HEK293 (cell line): ENCODE measurements at regions not wholly inside any gene's neighbourhood (a gene's known extent, or its start where the extent isn't known, plus 50 kb on each side); places are given as distances from the start of the nearest gene placed in this dataset.

Experiments used
- CTCF ChIA-PET: fragments of 350-600 bp; formaldehyde crosslinking; extraction: SDS; loops from one replicate; lab custom pipeline; 2021; ENCODE audit warnings: antibody characterized with exemption; lab: Yijun Ruan, JAX
- POLR2A ChIA-PET: fragments of 300-600 bp; formaldehyde crosslinking; extraction: SDS; loops from one replicate; lab custom pipeline; 2020; ENCODE audit warnings: antibody characterized with exemption, inconsistent platforms; lab: Yijun Ruan, JAX
- H3K27ac ChIP-seq: fragments of 200-500 bp; sonication (Bioruptor generic); 2 replicates; pipeline ENCODE4 v1.5.1; 2014; ENCODE audit warnings: low read depth, low read length, control low read depth, inconsistent platforms; ENCODE audit errors: extremely low read depth
- H3K36me3 ChIP-seq, 2 experiments: fragments of 200-500 bp in 1 of 2; sonication (Bioruptor generic) in 1 of 2; 1 replicate in 1 of 2; 2 replicates in 1 of 2; pipeline ENCODE4 v1.5.1; 2014 to 2017; ENCODE audit warnings: inconsistent platforms in 2 of 2, low read length in 2 of 2; ENCODE audit not compliant: control insufficient read depth in 2 of 2, insufficient read depth in 1 of 2
- H3K4me1 ChIP-seq: fragments of 200-500 bp; sonication (Bioruptor generic); 2 replicates; pipeline ENCODE4 v1.5.1; 2014; ENCODE audit warnings: mild to moderate bottlenecking, low read length, inconsistent platforms; ENCODE audit not compliant: control insufficient read depth, insufficient read depth
- H3K4me3 ChIP-seq: 2 replicates; pipeline ENCODE4 v1.5.1; 2011; ENCODE audit warnings: low read depth, mild to moderate bottlenecking, control low read depth, low read length, moderate library complexity
- H3K9me3 ChIP-seq: fragments of 200-500 bp; sonication (Bioruptor generic); 2 replicates; pipeline ENCODE4 v1.5.1; 2014; ENCODE audit warnings: low read depth, low read length, inconsistent platforms; ENCODE audit not compliant: control insufficient read depth, insufficient read depth
- BCL11A ChIP-seq: fragments of 450-650 bp; formaldehyde crosslinking; IDR thresholded peaks from 2 replicates; pipeline ENCODE4 v1.5.1; 2016; ENCODE audit warnings: low read depth, missing biosample characterization, missing genetic modification characterization
- IKZF3 ChIP-seq: fragments of 450-650 bp; IDR thresholded peaks from 2 replicates; pipeline ENCODE4 v1.5.0; 2018; ENCODE audit warnings: missing biosample characterization, mild to moderate bottlenecking, missing genetic modification characterization, moderate library complexity
- OVOL3 ChIP-seq: fragments of 450-650 bp; formaldehyde crosslinking; IDR thresholded peaks from 2 replicates; pipeline ENCODE4 v1.5.1; 2016; ENCODE audit warnings: missing biosample characterization, missing genetic modification characterization
- SP7 ChIP-seq: fragments of 450-650 bp; formaldehyde crosslinking; IDR thresholded peaks from 2 replicates; pipeline ENCODE4 v1.5.1; 2016; ENCODE audit warnings: missing biosample characterization, missing genetic modification characterization
- ZFHX2 ChIP-seq: fragments of 450-650 bp; formaldehyde crosslinking; conservative IDR thresholded peaks from 2 replicates; pipeline ENCODE4 v1.5.1; 2016; ENCODE audit warnings: missing biosample characterization, missing genetic modification characterization
- ZNF157 ChIP-seq: fragments of 450-650 bp; formaldehyde crosslinking; IDR thresholded peaks from 2 replicates; pipeline ENCODE4 v1.5.1; 2016; ENCODE audit warnings: missing biosample characterization, missing genetic modification characterization
- ZNF24 ChIP-seq: fragments of 450-650 bp; formaldehyde crosslinking; IDR thresholded peaks from 2 replicates; pipeline ENCODE4 v1.5.1; 2016; ENCODE audit warnings: missing biosample characterization, missing genetic modification characterization
- ZNF324 ChIP-seq: fragments of 450-650 bp; formaldehyde crosslinking; IDR thresholded peaks from 2 replicates; pipeline ENCODE4 v1.5.1; 2016; ENCODE audit warnings: missing biosample characterization, missing genetic modification characterization
- ZNF610 ChIP-seq: fragments of 450-650 bp; formaldehyde crosslinking; IDR thresholded peaks from 2 replicates; pipeline ENCODE4 v1.5.1; 2016; ENCODE audit warnings: missing biosample characterization, missing genetic modification characterization, borderline replicate concordance
- ZNF747 ChIP-seq: fragments of 450-650 bp; formaldehyde crosslinking; IDR thresholded peaks from 2 replicates; pipeline ENCODE4 v1.5.1; 2016; ENCODE audit warnings: missing biosample characterization, missing genetic modification characterization
- ZNF843 ChIP-seq: fragments of 450-650 bp; formaldehyde crosslinking; IDR thresholded peaks from 2 replicates; pipeline ENCODE4 v1.5.1; 2016; ENCODE audit warnings: missing biosample characterization, missing genetic modification characterization
- ZSCAN23 ChIP-seq: fragments of 450-650 bp; formaldehyde crosslinking; IDR thresholded peaks from 2 replicates; pipeline ENCODE4 v1.5.1; 2016; ENCODE audit warnings: missing biosample characterization, missing genetic modification characterization
- ZXDB ChIP-seq: fragments of 450-650 bp; formaldehyde crosslinking; IDR thresholded peaks from 2 replicates; pipeline ENCODE4 v1.5.1; 2016; ENCODE audit warnings: missing biosample characterization, missing genetic modification characterization
- TF ChIP-seq, protein P1 (sequence below): fragments of 450-650 bp; IDR thresholded peaks from 2 replicates; pipeline ENCODE4 v1.5.1; 2018; ENCODE audit warnings: missing biosample characterization, missing genetic modification characterization
- TF ChIP-seq, protein P2 (sequence below): fragments of 450-650 bp; formaldehyde crosslinking; IDR thresholded peaks from 2 replicates; pipeline ENCODE4 v1.5.0; 2017; ENCODE audit warnings: missing biosample characterization, missing genetic modification characterization, borderline replicate concordance
- TF ChIP-seq, protein P3 (sequence below): fragments of 450-650 bp; IDR thresholded peaks from 2 replicates; pipeline ENCODE4 v1.5.1; 2018; ENCODE audit warnings: missing biosample characterization, mild to moderate bottlenecking, missing genetic modification characterization

DNA sequence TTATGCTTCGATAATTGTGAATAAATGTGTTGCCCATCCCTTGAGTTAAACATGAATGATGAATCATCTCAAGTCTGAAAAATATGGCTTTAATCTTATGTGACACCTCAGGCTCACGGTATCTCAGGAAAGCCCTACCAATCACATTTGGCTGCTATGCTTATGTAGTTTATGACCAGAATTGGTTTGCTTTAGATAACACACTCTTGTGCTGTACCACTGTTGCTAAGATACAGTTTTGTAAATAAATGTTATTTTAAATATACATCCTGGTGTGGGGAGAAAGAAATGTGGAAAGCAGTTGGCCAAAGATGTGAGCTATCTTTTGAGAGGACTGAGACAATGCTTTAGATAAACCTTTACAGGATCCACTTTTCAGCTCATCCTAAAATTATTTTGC is 63.2 kb downstream of the NPY1R start (continued):
- TF ChIP-seq OVOL3 (tag by site-specific recombination), result no peak
- no peak for TF ChIP-seq ZSCAN23 (tag by site-specific recombination)
- TF ChIP-seq IKZF3 (tag by site-specific recombination), result no peak
- TF ChIP-seq, all 188 proteins: peak for 0

DNA sequence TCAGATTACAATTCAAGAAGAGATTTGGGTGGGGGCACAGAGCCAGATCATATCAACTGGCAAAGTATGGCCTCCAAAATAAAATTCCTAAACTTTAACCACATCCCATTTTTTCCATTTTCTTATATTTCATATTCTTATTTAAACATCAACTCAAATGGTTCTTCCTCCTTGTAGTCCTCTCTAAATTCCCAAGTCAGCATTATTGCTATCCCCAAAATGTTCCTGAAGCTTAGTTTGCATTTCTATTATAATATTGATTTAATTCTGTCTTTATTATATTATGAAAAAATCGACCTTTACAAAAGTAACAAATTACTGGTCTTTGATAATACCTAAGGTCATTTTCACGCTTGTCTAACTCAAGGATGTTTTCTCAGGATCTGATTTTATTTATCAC is 67.5 kb downstream of the NPY1R start:
- POLR2A ChIA-PET, result no interaction called here
- H3K27ac ChIP-seq, result no peak overlapping the region
- no peaks in the 10 kb centered on the region for H3K36me3 ChIP-seq
- TF ChIP-seq ZNF610 (tag by site-specific recombination) (no peak), SP7 (tag by site-specific recombination) (no peak), BCL11A (tag by site-specific recombination) (no peak), ZNF157 (tag by site-specific recombination) (no peak), ZNF843 (no peak), ZFHX2 (tag by site-specific recombination) (no peak), ZNF324 (tag by site-specific recombination) (no peak), ZXDB (tag by site-specific recombination) (no peak), ZNF747 (tag by site-specific recombination) (no peak), ZNF24 (no peak)
- TF ChIP-seq, protein P1, sequence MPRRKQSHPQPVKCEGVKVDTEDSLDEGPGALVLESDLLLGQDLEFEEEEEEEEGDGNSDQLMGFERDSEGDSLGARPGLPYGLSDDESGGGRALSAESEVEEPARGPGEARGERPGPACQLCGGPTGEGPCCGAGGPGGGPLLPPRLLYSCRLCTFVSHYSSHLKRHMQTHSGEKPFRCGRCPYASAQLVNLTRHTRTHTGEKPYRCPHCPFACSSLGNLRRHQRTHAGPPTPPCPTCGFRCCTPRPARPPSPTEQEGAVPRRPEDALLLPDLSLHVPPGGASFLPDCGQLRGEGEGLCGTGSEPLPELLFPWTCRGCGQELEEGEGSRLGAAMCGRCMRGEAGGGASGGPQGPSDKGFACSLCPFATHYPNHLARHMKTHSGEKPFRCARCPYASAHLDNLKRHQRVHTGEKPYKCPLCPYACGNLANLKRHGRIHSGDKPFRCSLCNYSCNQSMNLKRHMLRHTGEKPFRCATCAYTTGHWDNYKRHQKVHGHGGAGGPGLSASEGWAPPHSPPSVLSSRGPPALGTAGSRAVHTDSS (tag by site-specific recombination), result no peak
- TF ChIP-seq, protein P2, sequence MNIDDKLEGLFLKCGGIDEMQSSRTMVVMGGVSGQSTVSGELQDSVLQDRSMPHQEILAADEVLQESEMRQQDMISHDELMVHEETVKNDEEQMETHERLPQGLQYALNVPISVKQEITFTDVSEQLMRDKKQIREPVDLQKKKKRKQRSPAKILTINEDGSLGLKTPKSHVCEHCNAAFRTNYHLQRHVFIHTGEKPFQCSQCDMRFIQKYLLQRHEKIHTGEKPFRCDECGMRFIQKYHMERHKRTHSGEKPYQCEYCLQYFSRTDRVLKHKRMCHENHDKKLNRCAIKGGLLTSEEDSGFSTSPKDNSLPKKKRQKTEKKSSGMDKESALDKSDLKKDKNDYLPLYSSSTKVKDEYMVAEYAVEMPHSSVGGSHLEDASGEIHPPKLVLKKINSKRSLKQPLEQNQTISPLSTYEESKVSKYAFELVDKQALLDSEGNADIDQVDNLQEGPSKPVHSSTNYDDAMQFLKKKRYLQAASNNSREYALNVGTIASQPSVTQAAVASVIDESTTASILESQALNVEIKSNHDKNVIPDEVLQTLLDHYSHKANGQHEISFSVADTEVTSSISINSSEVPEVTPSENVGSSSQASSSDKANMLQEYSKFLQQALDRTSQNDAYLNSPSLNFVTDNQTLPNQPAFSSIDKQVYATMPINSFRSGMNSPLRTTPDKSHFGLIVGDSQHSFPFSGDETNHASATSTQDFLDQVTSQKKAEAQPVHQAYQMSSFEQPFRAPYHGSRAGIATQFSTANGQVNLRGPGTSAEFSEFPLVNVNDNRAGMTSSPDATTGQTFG (tag by site-specific recombination), result no peak
- TF ChIP-seq, protein P3, sequence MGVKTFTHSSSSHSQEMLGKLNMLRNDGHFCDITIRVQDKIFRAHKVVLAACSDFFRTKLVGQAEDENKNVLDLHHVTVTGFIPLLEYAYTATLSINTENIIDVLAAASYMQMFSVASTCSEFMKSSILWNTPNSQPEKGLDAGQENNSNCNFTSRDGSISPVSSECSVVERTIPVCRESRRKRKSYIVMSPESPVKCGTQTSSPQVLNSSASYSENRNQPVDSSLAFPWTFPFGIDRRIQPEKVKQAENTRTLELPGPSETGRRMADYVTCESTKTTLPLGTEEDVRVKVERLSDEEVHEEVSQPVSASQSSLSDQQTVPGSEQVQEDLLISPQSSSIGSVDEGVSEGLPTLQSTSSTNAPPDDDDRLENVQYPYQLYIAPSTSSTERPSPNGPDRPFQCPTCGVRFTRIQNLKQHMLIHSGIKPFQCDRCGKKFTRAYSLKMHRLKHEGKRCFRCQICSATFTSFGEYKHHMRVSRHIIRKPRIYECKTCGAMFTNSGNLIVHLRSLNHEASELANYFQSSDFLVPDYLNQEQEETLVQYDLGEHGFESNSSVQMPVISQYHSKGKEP (tag by site-specific recombination), result no peak
- H3K9me3 ChIP-seq, result no peaks in the 10 kb centered on the region
- no peaks in the 10 kb centered on the region for H3K4me1 ChIP-seq
- CTCF ChIA-PET, result no interaction called here
- H3K4me3 ChIP-seq, result no peak overlapping the region

DNA sequence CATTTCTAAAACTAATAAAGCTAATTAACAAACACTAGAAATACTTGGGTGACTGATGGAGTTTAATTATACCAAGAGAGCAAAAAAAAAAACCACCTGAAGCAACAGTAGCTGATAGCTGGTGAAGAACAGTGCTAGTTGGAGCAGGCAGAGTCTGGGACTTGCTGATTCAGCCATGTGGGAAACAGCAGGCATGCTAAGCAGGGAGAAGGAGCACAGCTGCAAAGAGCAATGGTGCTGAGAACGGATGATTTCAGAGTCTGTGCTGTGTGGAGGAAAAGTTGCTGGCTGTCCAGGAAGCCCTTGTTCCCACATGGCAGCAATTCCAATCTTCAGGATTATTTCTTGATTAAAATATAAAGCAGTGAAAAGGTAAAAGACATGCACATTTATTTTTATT is 68.8 kb downstream of the NPY1R start:
- ChIA-PET CTCF (no interaction called here), POLR2A (no interaction called here)
- H3K4me3 ChIP-seq, result no peak overlapping the region
- no peaks in the 10 kb centered on the region for H3K36me3 ChIP-seq
- H3K9me3 ChIP-seq, result no peaks in the 10 kb centered on the region
- no peak for TF ChIP-seq ZFHX2 (tag by site-specific recombination)
- TF ChIP-seq, all 188 proteins: peak for 0
- Histone ChIP-seq H3K4me1 (no peaks in the 10 kb centered on the region), H3K27ac (no peak overlapping the region)
